HL-60 (cell line): ENCODE measurements at regions not wholly inside any gene's neighbourhood (a gene's known extent, or its start where the extent isn't known, plus 50 kb on each side); places are given as distances from the start of the nearest gene placed in this dataset.

Source experiments
- CTCF ChIP-seq: IDR thresholded peaks from one replicate; pipeline ENCODE4 v1.5.1; 2011; ENCODE audit warnings: low read length, control low read depth, inconsistent platforms; ENCODE audit not compliant: insufficient read depth
- GABPA ChIP-seq: IDR thresholded peaks from 2 replicates; pipeline ENCODE4 v1.6.1; 2012; ENCODE audit warnings: low read depth
- POLR2AphosphoS5 ChIP-seq: IDR thresholded peaks from 2 replicates; pipeline ENCODE4 v1.6.1; 2012; ENCODE audit warnings: low read depth
- SPI1 ChIP-seq: IDR thresholded peaks from 2 replicates; pipeline ENCODE4 v1.6.1; 2012; ENCODE audit warnings: low read depth, mild to moderate bottlenecking, borderline replicate concordance
- TF ChIP-seq, protein P1 (sequence below): IDR thresholded peaks from 2 replicates; pipeline ENCODE4 v1.6.1; 2012; ENCODE audit warnings: low read depth; ENCODE audit not compliant: insufficient replicate concordance

GRCh38 chrX:13109817-13110216 is 65.4 kb upstream of the FAM9C start:
- no peak for TF ChIP-seq CTCF
- TF ChIP-seq POLR2AphosphoS5 = no peak
- TF ChIP-seq, protein P1, sequence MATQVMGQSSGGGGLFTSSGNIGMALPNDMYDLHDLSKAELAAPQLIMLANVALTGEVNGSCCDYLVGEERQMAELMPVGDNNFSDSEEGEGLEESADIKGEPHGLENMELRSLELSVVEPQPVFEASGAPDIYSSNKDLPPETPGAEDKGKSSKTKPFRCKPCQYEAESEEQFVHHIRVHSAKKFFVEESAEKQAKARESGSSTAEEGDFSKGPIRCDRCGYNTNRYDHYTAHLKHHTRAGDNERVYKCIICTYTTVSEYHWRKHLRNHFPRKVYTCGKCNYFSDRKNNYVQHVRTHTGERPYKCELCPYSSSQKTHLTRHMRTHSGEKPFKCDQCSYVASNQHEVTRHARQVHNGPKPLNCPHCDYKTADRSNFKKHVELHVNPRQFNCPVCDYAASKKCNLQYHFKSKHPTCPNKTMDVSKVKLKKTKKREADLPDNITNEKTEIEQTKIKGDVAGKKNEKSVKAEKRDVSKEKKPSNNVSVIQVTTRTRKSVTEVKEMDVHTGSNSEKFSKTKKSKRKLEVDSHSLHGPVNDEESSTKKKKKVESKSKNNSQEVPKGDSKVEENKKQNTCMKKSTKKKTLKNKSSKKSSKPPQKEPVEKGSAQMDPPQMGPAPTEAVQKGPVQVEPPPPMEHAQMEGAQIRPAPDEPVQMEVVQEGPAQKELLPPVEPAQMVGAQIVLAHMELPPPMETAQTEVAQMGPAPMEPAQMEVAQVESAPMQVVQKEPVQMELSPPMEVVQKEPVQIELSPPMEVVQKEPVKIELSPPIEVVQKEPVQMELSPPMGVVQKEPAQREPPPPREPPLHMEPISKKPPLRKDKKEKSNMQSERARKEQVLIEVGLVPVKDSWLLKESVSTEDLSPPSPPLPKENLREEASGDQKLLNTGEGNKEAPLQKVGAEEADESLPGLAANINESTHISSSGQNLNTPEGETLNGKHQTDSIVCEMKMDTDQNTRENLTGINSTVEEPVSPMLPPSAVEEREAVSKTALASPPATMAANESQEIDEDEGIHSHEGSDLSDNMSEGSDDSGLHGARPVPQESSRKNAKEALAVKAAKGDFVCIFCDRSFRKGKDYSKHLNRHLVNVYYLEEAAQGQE = no peak
- no peak for TF ChIP-seq SPI1
- no peak for TF ChIP-seq GABPA
